ENCODE measurements at regions not wholly inside any gene's neighbourhood (a gene's known extent, or its start where the extent isn't known, plus 50 kb on each side); places are given as distances from the start of the nearest gene placed in this dataset.

- TF ChIP-seq CTCF (IDR thresholded peaks at IDR 0.05 in 2 of 3, conservative IDR thresholded peaks at IDR 0.05 in 1 of 3; ENCODE audit: control insufficient read depth in 2 of 3, extremely low read depth in 1 of 3, insufficient read depth in 1 of 3, low read depth in 3 of 3, low read length in 3 of 3) (no peak), YY1 (IDR thresholded peaks at IDR 0.05; ENCODE audit: low read depth, low read length) (no peak), GABPA (IDR thresholded peaks at IDR 0.05; ENCODE audit: low read depth) (no peak), POLR2A (IDR thresholded peaks at IDR 0.05; ENCODE audit: low read depth, low read length) (no peak), BHLHE40 (IDR thresholded peaks at IDR 0.05; ENCODE audit: borderline replicate concordance in 1 of 2, low read depth in 2 of 2, low read length in 1 of 2) (no peak)
Measured at GRCh38 chr2:41895334-41895664, 152.5 kb upstream of the PKDCC start.

Measured in GM12878 (cell line).